ENCODE measurements at regions not wholly inside any gene's neighbourhood (a gene's known extent, or its start where the extent isn't known, plus 50 kb on each side); places are given as distances from the start of the nearest gene placed in this dataset.

- peaks cover 29 to 39% (median 36%) of the 10 kb centered on the region in 7 donors for H3K9me3 Mint-ChIP-seq
- Histone ChIP-seq H3K4me3 (replicated peaks in 1 of 3; ENCODE audit: low read depth in 2 of 3, low read length in 3 of 3) (no peak overlapping the region), H3K9ac (ENCODE audit: insufficient read depth, low read length, poor library complexity, severe bottlenecking) (no peak overlapping the region), H4K20me1 (ENCODE audit: insufficient read depth, low read length) (no peaks in the 10 kb centered on the region), H3K4me1 (ENCODE audit: control insufficient read depth in 1 of 2, insufficient read depth in 2 of 2, low read length in 2 of 2) (no peaks in the 10 kb centered on the region), H3K4me2 (replicated peaks; ENCODE audit: extremely low read depth, low read length, poor library complexity, severe bottlenecking) (no peak overlapping the region), H3K36me3 (replicated peaks in 1 of 2; ENCODE audit: control insufficient read depth in 1 of 2, insufficient read depth in 2 of 2, low read length in 2 of 2) (no peaks in the 10 kb centered on the region), H3K27me3 (ENCODE audit: control insufficient read depth in 2 of 2, insufficient read depth in 2 of 2, low read length in 2 of 2) (no peaks in the 10 kb centered on the region), H3K27ac (ENCODE audit: low read depth in 1 of 2, low read length in 2 of 2) (no peak overlapping the region), H3K79me2 (ENCODE audit: insufficient read depth, low read length) (no peaks in the 10 kb centered on the region), H2AFZ (ENCODE audit: insufficient read depth, low read depth, low read length, poor library complexity, severe bottlenecking) (no peak overlapping the region), H3K9me3 (replicated peaks in 1 of 2; ENCODE audit: control insufficient read depth in 1 of 2, insufficient read depth in 1 of 2, low read length in 2 of 2) (peaks cover 20 to 47% of the 10 kb centered on the region in 2 donors)
- DNase-seq, result no peak
- intact Hi-C loops (cut with micrococcal nuclease), result no loop called here
- 98% methylated on average over 5 of the region's 7 CpGs for WGBS (ENCODE audit: insufficient coverage)
- H3K27ac Mint-ChIP-seq, result peak overlapping the region in 1 of 7 donors; percentile 51
- TF ChIP-seq CTCF (IDR thresholded peaks at IDR 0.05), result no peak
- peaks cover 1 to 6% (median 1%) of the 10 kb centered on the region in 3 donors for H3K27me3 Mint-ChIP-seq (ENCODE audit: low read depth in 3 of 3)
- peaks cover 6% of the 10 kb centered on the region for H3K4me1 Mint-ChIP-seq
- no peak overlapping the region for H3K4me3 Mint-ChIP-seq
- H3K36me3 Mint-ChIP-seq, result no peaks in the 10 kb centered on the region
These were observed 108.1 kb downstream of the ERMARD start for GRCh38 chr6:169859401-169859977.

GRCh38 chr6:169858935-169859351 lies 107.5 kb downstream of the ERMARD start:
- intact Hi-C loops (cut with micrococcal nuclease), result no loop called here
- no peaks in the 10 kb centered on the region for H3K36me3 ChIP-seq (replicated peaks in 1 of 2; ENCODE audit: control insufficient read depth in 1 of 2, insufficient read depth in 2 of 2, low read length in 2 of 2)
- Mint-ChIP-seq H3K9me3 (peaks cover 30 to 41% (median 37%) of the 10 kb centered on the region in 7 donors), H3K36me3 (no peaks in the 10 kb centered on the region), H3K4me3 (no peak overlapping the region), H3K4me1 (peaks cover 6% of the 10 kb centered on the region), H3K27me3 (ENCODE audit: low read depth in 3 of 3) (peaks cover 0 to 6% (median 1%) of the 10 kb centered on the region in 3 donors), H3K27ac (no peak overlapping the region)
- no peaks in the 10 kb centered on the region for H3K79me2 ChIP-seq (ENCODE audit: insufficient read depth, low read length)
- H3K4me3 ChIP-seq (replicated peaks in 1 of 3; ENCODE audit: low read depth in 2 of 3, low read length in 3 of 3), result no peak overlapping the region
- no peaks in the 10 kb centered on the region for H4K20me1 ChIP-seq (ENCODE audit: insufficient read depth, low read length)
- TF ChIP-seq CTCF (IDR thresholded peaks at IDR 0.05), result no peak
- no peak overlapping the region for H3K4me2 ChIP-seq (replicated peaks; ENCODE audit: extremely low read depth, low read length, poor library complexity, severe bottlenecking)
- H2AFZ ChIP-seq (ENCODE audit: insufficient read depth, low read depth, low read length, poor library complexity, severe bottlenecking), result no peak overlapping the region
- H3K9ac ChIP-seq (ENCODE audit: insufficient read depth, low read length, poor library complexity, severe bottlenecking), result no peak overlapping the region
- no peak for DNase-seq
- H3K4me1 ChIP-seq (ENCODE audit: control insufficient read depth in 1 of 2, insufficient read depth in 2 of 2, low read length in 2 of 2), result no peaks in the 10 kb centered on the region
- no peak overlapping the region for H3K27ac ChIP-seq (ENCODE audit: low read depth in 1 of 2, low read length in 2 of 2)
- 97% methylated on average over 4 of the region's 10 CpGs for WGBS (ENCODE audit: insufficient coverage)
- H3K27me3 ChIP-seq (ENCODE audit: control insufficient read depth in 2 of 2, insufficient read depth in 2 of 2, low read length in 2 of 2), result no peaks in the 10 kb centered on the region
- peaks cover 23 to 52% of the 10 kb centered on the region in 2 donors for H3K9me3 ChIP-seq (replicated peaks in 1 of 2; ENCODE audit: control insufficient read depth in 1 of 2, insufficient read depth in 1 of 2, low read length in 2 of 2)

Data from CD14-positive monocyte (primary cell).